SU-DHL-6 (cell line): ENCODE measurements at regions not wholly inside any gene's neighbourhood (a gene's known extent, or its start where the extent isn't known, plus 50 kb on each side); places are given as distances from the start of the nearest gene placed in this dataset.

ENCODE experiments used
- H2AFZ ChIP-seq: fragments of 200-600 bp; sonication (generic); 2 replicates; pipeline ENCODE4 v1.6.1; 2014; ENCODE audit warnings: low read depth, mild to moderate bottlenecking, moderate library complexity, mixed read lengths, antibody characterized with exemption, low read length; ENCODE audit not compliant: severe bottlenecking
- H3F3A ChIP-seq: fragments of 200-600 bp; shearing (Covaris generic); 2 replicates; pipeline ENCODE4 v1.6.0; 2016; ENCODE audit warnings: antibody characterized with exemption, mild to moderate bottlenecking; ENCODE audit not compliant: insufficient read depth
- H3K27ac ChIP-seq: fragments of 200-600 bp; sonication (generic); 2 replicates; pipeline ENCODE4 v1.5.1; 2016; ENCODE audit warnings: low read depth, mild to moderate bottlenecking, low read length, moderate library complexity, mixed read lengths
- H3K27me3 ChIP-seq: fragments of 200-600 bp; sonication (generic), shearing (Covaris generic); 2 replicates; pipeline ENCODE4 v1.6.0; 2014; ENCODE audit warnings: mild to moderate bottlenecking, low read length
- H3K36me3 ChIP-seq: fragments of 200-600 bp; sonication (generic); 2 replicates; pipeline ENCODE4 v1.6.1; 2014; ENCODE audit warnings: mild to moderate bottlenecking, low read length, mixed read lengths
- H3K4me2 ChIP-seq: fragments of 300-600, 200-600 bp; shearing (Covaris generic), sonication (generic); 2 replicates; pipeline ENCODE4 v1.6.0; 2014; ENCODE audit warnings: low read length, low read depth, mild to moderate bottlenecking; ENCODE audit not compliant: poor library complexity, severe bottlenecking
- H3K4me3 ChIP-seq: fragments of 200-600 bp; sonication (generic); 2 replicates; pipeline ENCODE4 v1.5.1; 2014; ENCODE audit warnings: antibody characterized with exemption, low read length, mild to moderate bottlenecking, mixed read lengths; ENCODE audit not compliant: insufficient read depth, poor library complexity, severe bottlenecking
- H3K79me2 ChIP-seq: fragments of 200-600 bp; sonication (generic); 2 replicates; pipeline ENCODE4 v1.6.1; 2014; ENCODE audit warnings: mild to moderate bottlenecking, low read length, moderate library complexity; ENCODE audit not compliant: insufficient read depth
- H3K9ac ChIP-seq: fragments of 200-600 bp; sonication (generic); 2 replicates; pipeline ENCODE4 v1.7.0; 2014; ENCODE audit warnings: mild to moderate bottlenecking, low read length
- H3K9me2 ChIP-seq: fragments of 200-600 bp; sonication (generic); replicated peaks from 2 replicates; pipeline ENCODE4 v1.6.1; 2014; ENCODE audit warnings: low read length; ENCODE audit not compliant: insufficient read depth
- H3K9me3 ChIP-seq: fragments of 200-600 bp; sonication (generic); 2 replicates; pipeline ENCODE4 v1.6.1; 2014; ENCODE audit warnings: low read length, mixed read lengths; ENCODE audit not compliant: insufficient read depth
- H4K20me1 ChIP-seq: fragments of 200-600 bp; sonication (generic); 2 replicates; pipeline ENCODE4 v1.6.1; 2014; ENCODE audit warnings: low read depth, mild to moderate bottlenecking, antibody characterized with exemption, low read length, moderate library complexity, mixed read lengths
- EZH2phosphoT487 ChIP-seq: fragments of 200-600 bp; sonication (generic), shearing (Covaris generic); conservative IDR thresholded peaks from 2 replicates; pipeline ENCODE4 v1.6.1; 2018; ENCODE audit warnings: mild to moderate bottlenecking, antibody characterized with exemption, low read length, moderate library complexity, mixed read lengths
- TF ChIP-seq, protein P1 (sequence below): fragments of 200-600 bp; sonication (generic); IDR thresholded peaks from one replicate; pipeline ENCODE4 v1.5.1; 2017; ENCODE audit warnings: antibody characterized with exemption, mild to moderate bottlenecking, low read length, moderate library complexity; ENCODE audit not compliant: insufficient read depth, poor library complexity, severe bottlenecking

DNA sequence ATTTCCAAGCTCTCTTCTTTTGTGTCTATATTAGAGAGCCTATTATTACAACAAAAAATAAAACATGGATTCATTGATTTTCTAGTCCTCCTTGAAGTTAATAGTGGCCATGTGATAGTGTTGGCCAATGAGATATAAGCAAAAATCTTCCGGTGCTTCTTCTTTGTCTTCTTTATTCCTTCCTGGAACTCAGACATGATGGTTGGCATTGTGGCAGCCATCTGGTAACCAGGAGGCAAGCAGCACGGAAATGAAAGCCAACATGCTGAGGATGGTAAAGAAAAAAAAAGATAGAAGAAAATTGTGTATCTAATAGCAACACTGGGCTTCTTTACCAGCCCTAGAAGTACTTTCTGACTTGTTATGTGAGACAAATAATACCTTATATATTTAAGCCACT lies 50.8 kb upstream of the SEL1L start:
- no peaks in the 10 kb centered on the region for H3K9me2 ChIP-seq
- H4K20me1 ChIP-seq = no peaks in the 10 kb centered on the region
- H2AFZ ChIP-seq = no peak overlapping the region
- TF ChIP-seq, protein P1, sequence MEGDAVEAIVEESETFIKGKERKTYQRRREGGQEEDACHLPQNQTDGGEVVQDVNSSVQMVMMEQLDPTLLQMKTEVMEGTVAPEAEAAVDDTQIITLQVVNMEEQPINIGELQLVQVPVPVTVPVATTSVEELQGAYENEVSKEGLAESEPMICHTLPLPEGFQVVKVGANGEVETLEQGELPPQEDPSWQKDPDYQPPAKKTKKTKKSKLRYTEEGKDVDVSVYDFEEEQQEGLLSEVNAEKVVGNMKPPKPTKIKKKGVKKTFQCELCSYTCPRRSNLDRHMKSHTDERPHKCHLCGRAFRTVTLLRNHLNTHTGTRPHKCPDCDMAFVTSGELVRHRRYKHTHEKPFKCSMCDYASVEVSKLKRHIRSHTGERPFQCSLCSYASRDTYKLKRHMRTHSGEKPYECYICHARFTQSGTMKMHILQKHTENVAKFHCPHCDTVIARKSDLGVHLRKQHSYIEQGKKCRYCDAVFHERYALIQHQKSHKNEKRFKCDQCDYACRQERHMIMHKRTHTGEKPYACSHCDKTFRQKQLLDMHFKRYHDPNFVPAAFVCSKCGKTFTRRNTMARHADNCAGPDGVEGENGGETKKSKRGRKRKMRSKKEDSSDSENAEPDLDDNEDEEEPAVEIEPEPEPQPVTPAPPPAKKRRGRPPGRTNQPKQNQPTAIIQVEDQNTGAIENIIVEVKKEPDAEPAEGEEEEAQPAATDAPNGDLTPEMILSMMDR = no peak
- TF ChIP-seq EZH2phosphoT487 = no peak
- no peaks in the 10 kb centered on the region for H3K79me2 ChIP-seq
- no peaks in the 10 kb centered on the region for H3K27me3 ChIP-seq
- no peak overlapping the region for H3K9ac ChIP-seq
- H3K9me3 ChIP-seq = no peaks in the 10 kb centered on the region
- H3K4me2 ChIP-seq = no peak overlapping the region
- H3K27ac ChIP-seq = no peak overlapping the region
- no peak overlapping the region for H3K4me3 ChIP-seq
- no peaks in the 10 kb centered on the region for H3K36me3 ChIP-seq
- H3F3A ChIP-seq = no peaks in the 10 kb centered on the region

DNA sequence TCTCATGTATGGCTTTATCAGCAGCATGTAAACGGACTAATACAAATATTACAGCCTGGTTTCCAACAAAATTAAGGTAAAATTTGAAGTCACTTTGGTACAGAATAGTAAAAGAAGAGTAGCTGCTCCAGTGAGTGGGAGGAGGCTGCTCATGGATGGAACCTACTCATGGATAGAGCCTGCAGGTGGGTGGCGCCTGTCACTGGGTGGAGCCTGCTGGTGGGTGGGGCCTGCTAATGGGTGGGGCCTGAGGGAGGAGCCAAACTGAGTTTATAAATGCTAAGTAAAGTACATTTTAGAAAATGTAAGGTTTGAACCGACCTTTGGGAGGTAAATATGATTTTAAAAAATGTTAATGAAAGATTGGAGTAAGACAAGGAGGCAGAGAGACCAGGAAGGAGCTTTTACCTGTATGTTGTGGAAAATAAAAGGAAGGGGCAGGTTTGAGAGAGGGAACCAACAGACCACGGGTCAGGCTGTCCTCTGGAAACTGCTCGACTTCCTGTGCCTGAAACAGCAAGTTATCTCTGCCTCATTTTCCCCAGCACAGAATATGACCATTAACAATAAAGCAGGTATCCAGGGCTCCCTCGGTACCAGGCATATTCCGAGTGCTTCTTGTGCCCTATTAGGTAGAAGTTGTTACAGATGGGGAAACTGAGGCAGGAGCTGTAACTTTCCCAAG lies 55.9 kb upstream of the SEL1L start:
- Histone ChIP-seq H3K4me3 (no peak overlapping the region), H3K9ac (no peak overlapping the region), H3K9me2 (no peaks in the 10 kb centered on the region), H2AFZ (no peak overlapping the region), H3K36me3 (no peaks in the 10 kb centered on the region), H3K9me3 (no peaks in the 10 kb centered on the region), H3K79me2 (no peaks in the 10 kb centered on the region), H3K4me2 (no peak overlapping the region), H3K27ac (no peak overlapping the region), H3K27me3 (no peaks in the 10 kb centered on the region), H4K20me1 (no peaks in the 10 kb centered on the region), H3F3A (no peaks in the 10 kb centered on the region)
- TF ChIP-seq, protein P1 = no peak
- TF ChIP-seq EZH2phosphoT487 = no peak

DNA sequence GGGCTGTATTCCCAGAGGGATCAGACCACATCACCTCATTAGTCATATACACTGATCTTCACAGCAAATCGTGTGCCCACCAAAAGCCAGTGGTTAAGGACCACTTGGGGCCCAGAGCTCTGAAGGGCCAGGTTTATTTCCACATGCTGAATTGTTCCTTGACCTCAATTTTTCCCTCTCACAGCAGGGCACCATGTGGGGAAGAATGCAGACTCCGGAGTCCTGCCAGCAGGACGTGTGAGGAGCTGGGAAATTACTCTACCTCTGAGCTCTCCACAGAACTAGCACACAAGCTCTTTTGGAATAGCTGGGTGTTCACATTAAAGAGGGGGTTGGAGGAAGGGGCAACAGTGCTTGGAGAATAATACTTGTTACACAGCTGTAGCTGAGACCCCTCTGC lies 57.6 kb upstream of the SEL1L start:
- TF ChIP-seq EZH2phosphoT487 = no peak
- TF ChIP-seq, protein P1 = no peak
- Histone ChIP-seq H3K9me3 (no peaks in the 10 kb centered on the region), H3K27me3 (no peaks in the 10 kb centered on the region), H3K79me2 (no peaks in the 10 kb centered on the region), H3K9ac (no peak overlapping the region), H4K20me1 (no peaks in the 10 kb centered on the region), H3K4me3 (no peak overlapping the region), H3K36me3 (no peaks in the 10 kb centered on the region), H2AFZ (no peak overlapping the region), H3K9me2 (no peaks in the 10 kb centered on the region), H3K4me2 (no peak overlapping the region), H3K27ac (no peak overlapping the region), H3F3A (no peaks in the 10 kb centered on the region)
